Stomach (tissue), 4 donors: ENCODE measurements at regions not wholly inside any gene's neighbourhood (a gene's known extent, or its start where the extent isn't known, plus 50 kb on each side); places are given as distances from the start of the nearest gene placed in this dataset.

Experiments used
- POLR2A ChIP-seq, 4 donors: fragments of 450-650 bp; IDR thresholded peaks; one replicate each; pipeline ENCODE4 v1.6.1; 2016; ENCODE audit warnings: antibody characterized with exemption in 4 of 4, control low read depth in 2 of 4, mild to moderate bottlenecking in 1 of 4, moderate library complexity in 1 of 4
- TF ChIP-seq, protein P1 (sequence below), 7 experiments: fragments of 450-650 bp in 4 of 7; fragments of 200-600 bp in 3 of 7; sonication (generic) in 3 of 7; IDR thresholded peaks; one replicate each; pipeline ENCODE4 v1.5.1; 2016 to 2019; ENCODE audit warnings: antibody characterized with exemption in 7 of 7, control low read depth in 2 of 7, mild to moderate bottlenecking in 1 of 7

DNA sequence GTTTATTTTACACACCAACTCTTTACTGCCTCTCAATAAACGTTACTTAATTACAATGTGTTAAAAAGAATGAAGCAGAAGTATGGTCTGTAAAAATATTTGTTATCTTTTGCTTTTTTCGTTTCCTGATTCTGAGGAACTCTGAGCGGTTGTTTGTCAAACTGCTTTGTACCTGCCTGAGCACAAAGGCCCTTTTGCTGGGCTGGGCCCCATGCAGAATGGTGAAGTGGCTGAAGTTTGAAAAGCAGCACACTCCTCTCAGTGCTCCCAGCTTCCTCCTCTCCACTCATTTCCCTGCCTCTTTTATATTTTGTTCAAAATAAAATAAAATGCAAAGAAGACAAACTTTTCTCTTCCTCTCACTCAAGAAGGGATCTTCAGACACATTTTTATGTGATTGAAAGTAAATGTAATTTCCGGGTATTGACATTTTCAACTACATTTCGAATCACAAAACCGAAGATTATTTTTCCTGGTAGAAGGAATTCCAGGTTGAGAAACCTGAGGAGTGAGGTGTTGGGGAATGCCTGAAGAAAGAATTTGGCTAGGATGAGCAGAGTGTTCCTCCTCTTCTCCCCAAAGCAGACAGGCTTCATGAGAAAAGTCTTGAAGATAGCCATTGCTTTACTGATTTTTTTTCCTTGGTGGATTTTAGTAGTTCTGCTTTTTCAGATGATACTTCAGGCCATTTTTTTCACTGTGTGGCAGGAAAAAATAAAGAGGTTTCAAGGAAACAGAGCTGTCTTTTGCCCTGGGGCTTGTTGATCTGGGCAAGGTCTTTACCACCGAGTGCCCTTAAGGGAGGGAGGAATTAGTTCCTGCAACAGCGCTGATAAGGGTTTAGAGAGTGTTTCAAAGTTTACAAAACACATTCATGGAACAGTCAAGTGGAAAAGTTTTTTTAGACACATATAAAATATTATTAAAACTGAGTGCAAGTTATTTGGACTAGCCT is 229.8 kb downstream of the NFKBIZ start:
- TF ChIP-seq, protein P1, sequence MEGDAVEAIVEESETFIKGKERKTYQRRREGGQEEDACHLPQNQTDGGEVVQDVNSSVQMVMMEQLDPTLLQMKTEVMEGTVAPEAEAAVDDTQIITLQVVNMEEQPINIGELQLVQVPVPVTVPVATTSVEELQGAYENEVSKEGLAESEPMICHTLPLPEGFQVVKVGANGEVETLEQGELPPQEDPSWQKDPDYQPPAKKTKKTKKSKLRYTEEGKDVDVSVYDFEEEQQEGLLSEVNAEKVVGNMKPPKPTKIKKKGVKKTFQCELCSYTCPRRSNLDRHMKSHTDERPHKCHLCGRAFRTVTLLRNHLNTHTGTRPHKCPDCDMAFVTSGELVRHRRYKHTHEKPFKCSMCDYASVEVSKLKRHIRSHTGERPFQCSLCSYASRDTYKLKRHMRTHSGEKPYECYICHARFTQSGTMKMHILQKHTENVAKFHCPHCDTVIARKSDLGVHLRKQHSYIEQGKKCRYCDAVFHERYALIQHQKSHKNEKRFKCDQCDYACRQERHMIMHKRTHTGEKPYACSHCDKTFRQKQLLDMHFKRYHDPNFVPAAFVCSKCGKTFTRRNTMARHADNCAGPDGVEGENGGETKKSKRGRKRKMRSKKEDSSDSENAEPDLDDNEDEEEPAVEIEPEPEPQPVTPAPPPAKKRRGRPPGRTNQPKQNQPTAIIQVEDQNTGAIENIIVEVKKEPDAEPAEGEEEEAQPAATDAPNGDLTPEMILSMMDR (IDR thresholded peaks at IDR 0.05) = no peak
- no peak for TF ChIP-seq POLR2A (IDR thresholded peaks at IDR 0.05)
